ENCODE measurements at regions not wholly inside any gene's neighbourhood (a gene's known extent, or its start where the extent isn't known, plus 50 kb on each side); places are given as distances from the start of the nearest gene placed in this dataset.

DNA sequence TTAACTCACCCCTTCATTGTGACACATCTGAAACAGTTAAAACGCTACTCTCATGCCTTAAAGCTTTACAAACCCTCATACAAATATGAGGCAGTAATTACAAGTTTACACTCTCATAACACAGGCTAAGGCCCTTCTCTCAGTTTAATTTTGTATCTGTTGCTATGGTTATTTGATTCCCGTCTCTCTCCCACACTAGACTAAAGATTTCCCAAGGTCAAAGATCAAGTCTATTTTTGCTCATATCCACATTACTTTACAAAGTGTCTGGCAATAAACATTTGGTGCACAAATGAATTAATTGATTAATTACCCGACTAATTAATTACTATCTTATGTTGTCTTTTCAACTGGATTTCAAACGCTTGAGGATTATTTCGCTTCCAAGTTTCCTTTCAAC, 86.4 kb upstream of the MYOCD start:
- TF ChIP-seq, protein P1, sequence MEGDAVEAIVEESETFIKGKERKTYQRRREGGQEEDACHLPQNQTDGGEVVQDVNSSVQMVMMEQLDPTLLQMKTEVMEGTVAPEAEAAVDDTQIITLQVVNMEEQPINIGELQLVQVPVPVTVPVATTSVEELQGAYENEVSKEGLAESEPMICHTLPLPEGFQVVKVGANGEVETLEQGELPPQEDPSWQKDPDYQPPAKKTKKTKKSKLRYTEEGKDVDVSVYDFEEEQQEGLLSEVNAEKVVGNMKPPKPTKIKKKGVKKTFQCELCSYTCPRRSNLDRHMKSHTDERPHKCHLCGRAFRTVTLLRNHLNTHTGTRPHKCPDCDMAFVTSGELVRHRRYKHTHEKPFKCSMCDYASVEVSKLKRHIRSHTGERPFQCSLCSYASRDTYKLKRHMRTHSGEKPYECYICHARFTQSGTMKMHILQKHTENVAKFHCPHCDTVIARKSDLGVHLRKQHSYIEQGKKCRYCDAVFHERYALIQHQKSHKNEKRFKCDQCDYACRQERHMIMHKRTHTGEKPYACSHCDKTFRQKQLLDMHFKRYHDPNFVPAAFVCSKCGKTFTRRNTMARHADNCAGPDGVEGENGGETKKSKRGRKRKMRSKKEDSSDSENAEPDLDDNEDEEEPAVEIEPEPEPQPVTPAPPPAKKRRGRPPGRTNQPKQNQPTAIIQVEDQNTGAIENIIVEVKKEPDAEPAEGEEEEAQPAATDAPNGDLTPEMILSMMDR (conservative IDR thresholded peaks at IDR 0.05) = no peak
- TF ChIP-seq ZFX (IDR thresholded peaks at IDR 0.05) = no peak

Data from C4-2B (cell line).